ENCODE measurements at regions not wholly inside any gene's neighbourhood (a gene's known extent, or its start where the extent isn't known, plus 50 kb on each side); places are given as distances from the start of the nearest gene placed in this dataset.
"Not testable (repeated sequence)": the region's sequence is repeated elsewhere in the genome, so short reads cannot be mapped to it uniquely, and the experiment has no call there.

DNA sequence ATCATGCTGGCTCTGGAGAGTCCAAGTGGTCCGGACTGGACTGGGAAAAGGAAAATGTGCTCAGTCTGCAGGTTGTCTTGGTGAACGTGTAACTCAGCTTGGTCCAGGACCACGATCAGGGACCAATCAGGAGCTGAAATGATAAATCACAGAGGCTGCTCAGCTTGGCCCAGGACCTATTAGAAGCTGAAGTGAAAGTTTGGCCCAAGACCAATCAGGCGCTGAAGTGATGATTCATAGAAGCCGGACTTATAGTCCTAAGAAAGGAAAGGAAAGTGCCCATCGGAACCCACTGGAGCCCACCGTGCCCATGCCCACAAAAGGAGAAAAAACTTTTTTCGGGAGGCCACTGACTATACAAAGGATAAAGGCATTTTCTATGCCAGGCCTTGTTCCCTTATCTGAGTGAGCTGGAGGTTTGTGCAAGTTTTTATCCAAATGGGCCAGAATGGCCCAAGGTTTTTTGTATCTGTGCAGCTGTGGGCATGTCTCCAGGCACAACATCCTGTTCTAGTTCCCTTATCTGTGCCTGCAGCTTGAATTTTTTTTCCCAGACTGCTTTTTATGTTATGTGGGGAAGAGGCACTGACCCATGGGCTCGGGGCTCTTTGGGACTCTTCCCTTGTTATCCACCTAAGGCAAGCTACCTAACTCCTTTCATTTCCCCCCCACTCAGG lies 194.4 kb downstream of the FAM133A start:
- DNase-seq: no peak

DNA sequence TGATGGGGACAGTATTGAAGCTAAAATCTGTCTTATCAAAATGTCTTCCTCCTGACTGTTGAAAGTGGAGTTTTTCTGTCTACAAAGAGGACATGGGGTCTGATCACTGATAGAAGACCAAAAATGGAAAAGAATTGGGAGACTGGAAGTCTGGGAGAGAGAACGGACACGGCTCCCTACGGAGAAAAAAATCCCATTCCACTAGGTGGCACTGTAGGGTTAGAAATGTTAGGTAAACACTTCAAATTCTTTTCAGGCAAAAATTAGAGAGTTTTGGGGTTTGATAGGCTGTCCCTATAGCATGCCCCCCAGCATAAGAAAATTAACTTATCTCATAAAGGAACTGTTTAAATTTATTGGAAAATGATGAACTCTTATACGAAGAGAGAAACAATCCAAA lies 200.5 kb downstream of the FAM133A start:
- DNase-seq: peak; percentile 27

DNA sequence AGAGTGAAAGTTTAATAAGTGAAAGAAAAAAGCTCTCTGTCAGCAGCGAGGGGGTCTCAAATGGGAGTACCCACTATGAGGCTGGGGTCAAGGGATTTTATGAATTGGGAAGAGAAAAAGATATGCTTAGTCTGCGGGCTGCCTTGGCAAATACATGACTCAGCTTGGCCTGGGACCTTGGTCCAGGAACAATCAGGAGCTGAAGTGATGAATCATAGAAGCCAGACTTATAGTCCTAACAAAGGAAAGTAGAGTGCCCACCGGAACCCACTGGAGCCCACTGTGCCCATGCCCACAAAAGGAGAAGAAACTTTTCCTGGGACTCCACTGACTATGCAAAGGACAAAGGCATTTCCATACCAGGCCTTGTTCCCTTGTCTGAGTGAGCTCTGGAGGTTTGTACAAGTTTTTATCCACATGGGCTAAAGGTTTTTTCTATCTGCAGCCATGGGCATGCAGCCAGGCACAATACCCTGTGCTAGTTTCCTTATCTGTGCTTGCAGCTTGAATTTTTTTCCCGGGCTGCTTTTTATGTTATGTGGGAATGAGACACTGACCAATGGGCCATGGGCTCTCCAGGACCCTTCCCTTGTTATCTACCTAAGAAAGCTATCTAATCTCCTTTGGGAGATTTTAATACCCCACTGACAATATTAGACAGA lies 201.7 kb downstream of the FAM133A start:
- no peak for DNase-seq

DNA sequence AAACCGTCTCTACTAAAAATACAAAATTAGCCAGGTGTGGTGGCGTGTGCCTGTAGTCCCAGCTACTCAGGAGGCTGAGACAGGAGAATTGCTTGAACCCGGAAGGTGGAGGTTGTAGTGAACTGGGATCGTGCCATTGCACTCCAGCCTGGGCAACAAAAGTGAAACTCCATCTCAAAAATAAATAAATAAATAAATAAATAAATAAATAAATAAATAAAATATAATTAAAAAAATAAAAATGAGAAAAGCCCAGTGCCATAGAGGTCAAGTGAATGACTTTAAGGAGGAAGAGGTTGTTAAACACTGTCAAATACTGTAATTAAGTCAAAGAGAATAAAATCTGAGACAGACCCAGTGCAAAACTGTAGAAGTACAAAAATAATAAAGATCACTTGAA lies 247.0 kb downstream of the FAM133A start:
- not testable (repeated sequence) for DNase-seq

DNA sequence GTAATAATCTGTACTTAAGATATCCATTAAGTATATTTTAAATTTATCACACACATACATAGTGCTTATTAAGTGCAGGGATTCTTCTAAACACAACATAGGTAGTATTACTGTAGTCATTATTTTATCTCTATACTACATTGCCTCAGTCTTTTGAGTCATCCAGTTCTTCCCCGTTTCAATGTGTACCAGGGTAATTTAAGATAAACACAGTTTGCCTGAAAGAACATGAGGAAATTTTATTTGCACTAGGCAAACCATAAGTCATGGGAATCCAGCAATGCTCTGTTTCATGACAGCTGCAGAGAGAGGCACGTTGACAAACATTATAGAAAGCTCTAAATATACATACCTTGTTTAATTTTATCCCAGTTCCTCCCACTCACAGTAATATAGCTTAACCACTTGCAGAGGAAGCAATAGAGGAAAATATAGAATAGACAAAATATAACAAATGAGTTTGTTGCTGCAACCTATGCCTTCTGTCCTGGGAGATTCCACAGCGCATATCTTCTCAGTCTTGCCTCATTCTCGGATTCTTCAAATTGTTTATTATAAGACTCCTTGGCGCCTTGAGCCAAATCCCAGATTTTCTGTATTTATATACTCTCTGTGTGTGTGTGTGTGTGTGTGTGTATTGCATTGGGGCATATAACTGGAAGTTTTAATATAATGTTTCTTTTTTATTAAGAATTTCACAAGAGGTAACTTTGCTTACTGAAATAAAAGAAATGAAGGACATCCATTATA lies 258.6 kb downstream of the FAM133A start:
- peak; percentile 12 for DNase-seq

DNA sequence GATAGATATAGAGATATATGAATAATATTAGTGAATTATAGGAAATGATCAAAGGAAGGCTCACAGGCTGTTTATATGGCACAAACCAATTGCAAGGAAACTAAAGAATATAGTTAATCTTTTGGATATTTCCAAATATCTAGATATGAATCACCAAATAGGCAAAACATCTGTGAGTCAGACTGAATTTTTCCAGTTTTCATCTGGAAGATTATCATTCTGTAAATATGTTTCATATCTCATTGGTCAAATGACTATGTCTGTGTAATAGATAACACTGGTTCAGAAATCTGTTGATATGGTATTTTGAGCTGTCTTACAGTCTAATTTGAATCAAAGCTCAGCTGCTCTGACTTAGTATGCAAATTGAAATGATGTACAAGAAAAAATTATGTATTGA lies 303.6 kb downstream of the FAM133A start:
- no peak for DNase-seq

DNA sequence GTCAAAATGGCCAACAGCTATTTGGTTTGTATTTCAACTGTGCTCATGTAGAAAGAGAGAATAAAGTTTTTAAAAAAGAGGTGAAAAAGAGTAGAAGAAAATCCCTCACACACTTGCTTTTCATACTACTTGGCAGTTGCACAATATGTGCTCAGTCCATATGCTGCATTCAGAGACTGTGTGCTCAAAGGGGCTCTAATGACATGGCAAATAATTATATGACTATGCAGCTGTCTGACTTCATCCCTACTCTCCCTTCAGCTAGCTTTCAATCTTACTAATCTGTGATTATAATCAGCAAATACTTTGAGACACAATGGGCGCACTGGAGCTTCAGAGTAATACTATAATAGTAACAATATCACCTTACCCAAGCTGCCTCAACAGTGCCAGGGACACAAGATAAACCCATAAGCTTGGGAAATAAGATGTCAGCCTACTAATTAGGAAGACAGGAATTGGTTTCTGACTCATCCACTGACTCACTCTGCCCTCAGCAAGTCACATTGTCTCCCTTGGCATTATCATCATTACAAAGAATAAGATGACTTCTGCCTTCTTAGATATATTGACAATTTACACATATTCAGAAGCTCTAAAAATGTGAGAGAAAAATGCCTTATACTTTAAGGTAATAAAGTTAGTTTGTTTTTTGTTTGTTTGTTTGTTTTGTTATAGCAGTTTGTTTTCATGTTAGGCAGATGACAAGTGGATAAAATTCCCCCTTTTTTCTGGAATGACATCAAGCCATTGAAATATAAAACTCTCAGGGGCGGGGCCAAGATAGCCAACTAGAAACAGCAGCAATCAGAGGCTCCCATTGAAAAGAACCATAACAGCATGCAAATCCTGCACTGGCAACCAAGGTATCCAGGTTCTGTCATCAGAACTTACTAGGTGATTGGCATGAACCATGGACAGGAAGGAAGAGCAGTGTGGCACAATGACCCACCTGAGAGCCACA lies 311.6 kb downstream of the FAM133A start:
- no peak for DNase-seq
